Stimulated activated naive CD4-positive, alpha-beta T cell treated with Interleukin-2 at 50 U/mL for 16 hours (primary cell): ENCODE measurements at regions not wholly inside any gene's neighbourhood (a gene's known extent, or its start where the extent isn't known, plus 50 kb on each side); places are given as distances from the start of the nearest gene placed in this dataset.
"Not testable (repeated sequence)": the region's sequence is repeated elsewhere in the genome, so short reads cannot be mapped to it uniquely, and the experiment has no call there.

Experiments used
- DNase-seq: peaks from one replicate; lab custom pipeline; 2025; lab: John Stamatoyannopoulos, UW

DNA sequence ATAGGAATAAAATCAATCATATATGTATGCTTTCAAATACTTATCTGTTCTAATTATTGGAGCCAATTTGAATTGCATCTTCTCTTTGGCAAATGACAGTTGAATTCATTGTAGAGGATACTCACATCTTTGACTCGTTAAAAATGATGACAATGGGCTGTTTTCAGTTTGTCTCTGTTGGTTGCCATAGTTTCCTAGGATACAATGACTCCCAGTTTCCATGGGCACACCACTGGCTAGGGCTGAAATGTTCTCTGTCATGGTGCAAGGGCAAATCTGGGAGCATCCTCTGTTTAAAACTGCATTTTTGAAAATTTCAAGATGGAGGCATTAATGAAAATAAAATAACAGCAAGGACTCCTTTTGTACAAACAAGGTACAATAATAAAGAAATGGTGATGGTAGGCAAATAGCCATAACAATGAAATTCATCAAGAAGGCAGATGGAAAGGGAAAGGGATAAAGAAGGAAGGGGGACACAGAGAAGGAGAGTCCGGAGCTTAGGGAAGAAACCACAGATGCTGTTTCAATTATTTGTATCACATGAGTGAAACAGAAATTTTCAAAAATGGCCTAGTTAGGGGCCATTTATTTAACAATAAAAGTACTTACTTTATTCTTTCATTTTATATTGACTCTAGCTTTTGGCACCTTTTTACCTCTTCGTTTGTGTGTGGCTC, 378.8 kb upstream of the SEMA6A start:
- DNase-seq = no peak

DNA sequence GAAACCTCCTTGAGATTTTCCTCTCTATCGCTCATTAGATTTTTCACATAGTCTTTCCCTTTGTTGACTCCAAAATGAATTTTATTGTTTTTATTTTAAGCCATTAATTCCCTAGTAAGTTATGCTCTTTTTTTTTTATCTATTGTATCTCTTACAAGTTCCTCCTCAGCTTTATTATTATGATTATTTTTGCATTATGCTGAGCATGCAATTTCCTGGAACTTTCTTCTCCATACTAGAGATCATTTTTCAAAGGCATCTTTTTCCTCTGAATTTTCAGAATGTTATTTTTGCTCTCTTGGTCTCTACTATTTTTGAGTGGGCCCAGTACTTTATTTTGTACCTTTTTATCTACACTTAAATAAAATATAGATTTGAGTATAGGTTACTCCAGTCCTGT, 376.6 kb upstream of the SEMA6A start:
- no peak for DNase-seq

DNA sequence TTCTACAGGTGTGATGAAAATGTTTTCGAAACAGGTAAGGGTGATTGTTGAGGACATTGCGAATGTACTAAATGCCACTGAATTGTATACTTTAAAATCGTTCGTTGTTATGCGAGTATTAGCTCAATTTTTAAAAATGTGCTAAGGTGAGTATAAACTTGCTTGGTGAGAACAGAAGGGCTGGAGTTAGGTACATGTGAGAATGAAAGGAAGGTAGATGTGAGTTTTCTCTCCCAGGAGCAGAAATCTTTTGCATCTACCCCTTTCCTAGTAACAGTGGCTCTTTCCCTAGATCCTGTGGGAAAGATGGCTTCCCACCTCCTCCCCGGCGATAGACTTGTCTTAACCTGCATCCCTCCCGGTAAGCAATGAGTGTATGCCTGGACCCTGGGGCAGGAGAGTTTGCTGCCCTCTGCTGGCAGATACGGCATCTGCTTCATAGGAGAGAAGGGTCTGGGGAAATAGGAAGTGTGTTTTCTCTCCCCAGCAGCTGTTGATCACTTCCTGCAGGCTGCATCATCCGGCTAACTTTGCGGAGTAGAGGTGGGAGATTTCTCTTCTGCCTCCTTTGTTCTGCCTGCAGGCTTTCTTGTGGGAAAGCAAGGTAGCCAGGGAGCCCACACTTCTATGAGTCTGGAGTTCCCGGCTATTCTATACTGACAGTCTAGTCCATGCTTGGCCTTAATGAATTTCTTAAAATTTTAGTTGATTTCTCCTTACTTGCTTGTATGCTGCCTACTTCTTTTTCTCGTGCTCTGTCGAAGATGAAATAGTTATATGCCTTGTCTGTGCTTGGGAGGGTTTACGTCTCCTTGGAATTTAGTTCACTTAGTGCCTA, 373.3 kb upstream of the SEMA6A start:
- DNase-seq = peak; percentile 32

DNA sequence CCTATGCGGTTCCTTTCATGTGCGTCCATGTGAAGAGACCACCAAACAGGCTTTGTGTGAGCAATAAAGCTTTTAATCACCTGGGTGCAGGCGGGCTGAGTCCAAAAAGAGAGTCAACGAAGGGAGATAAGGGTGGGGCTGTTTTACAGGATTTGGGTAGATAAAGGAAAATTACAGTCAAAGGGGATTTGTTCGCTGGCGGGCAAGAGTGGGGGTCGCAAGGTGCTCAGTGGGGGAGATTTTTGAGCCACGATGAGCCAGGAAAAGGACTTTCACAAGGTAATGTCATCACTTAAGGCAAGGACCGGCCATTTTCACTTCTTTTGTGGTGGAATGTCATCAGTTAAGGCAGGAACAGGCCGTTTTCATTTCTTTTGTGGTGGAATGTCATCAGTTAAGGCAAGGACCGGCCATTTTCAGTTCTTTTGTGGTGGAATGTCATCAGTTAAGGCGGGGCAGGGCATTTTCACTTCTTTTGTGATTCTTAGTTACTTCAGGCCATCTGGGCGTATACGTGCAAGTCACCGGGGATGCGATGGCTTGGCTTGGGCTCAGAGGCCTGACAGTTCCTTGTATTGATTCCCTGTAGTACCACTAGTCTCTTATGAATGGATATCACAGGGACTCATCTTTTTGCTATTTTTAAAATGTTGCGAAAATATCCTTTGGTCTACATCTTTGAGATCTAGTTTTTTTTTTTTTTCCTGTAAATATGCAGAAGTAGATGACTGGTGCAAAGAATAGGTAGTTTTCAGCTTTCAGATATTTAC, 371.2 kb upstream of the SEMA6A start:
- DNase-seq = not testable (repeated sequence)

- no peak for DNase-seq
These were observed 369.6 kb upstream of the SEMA6A start for GRCh38 chr5:116944183-116944582.

GRCh38 chr5:116942622-116943021, 368.0 kb upstream of the SEMA6A start:
- no peak for DNase-seq

DNA sequence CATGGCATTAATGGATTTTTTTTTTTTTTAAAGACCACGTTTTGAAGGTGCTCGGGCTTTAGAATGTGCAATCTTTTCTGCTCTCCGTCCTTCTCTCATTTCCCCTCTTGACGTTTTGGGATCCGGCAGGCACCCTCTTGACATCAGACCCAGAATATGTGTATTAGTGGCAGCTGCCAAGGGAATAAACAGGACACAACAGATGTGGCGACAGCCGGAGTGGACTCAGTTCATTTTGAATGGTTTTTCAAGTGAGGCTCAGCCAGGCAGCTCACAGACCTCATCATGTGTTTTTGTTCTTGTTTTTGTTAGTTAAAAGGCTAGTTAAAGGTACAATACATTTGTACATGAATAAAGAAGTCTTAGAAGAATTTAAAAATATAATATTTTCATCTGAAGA, 365.0 kb upstream of the SEMA6A start:
- no peak for DNase-seq

DNA sequence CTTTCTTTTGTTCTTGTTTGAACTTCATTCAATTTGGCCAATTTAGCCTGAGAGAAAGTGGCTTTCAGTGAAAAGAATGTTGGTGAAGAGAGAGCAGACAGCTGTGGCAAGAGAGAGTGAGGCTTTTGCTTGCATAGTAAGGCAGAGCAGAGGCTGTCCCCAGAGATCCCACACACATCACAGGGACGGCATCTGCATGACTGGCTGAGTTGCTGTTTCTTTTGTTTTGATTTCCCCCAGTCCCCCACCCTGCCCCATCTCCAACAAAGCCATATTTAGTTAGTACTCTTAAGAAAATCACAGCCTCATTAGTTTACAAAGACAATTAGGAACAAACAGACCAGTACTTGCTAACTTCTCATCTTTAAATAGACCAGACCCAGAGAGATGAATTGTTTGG, 363.9 kb upstream of the SEMA6A start:
- no peak for DNase-seq

- DNase-seq = no peak
These were observed 361.0 kb upstream of the SEMA6A start for GRCh38 chr5:116935561-116936162.

DNA sequence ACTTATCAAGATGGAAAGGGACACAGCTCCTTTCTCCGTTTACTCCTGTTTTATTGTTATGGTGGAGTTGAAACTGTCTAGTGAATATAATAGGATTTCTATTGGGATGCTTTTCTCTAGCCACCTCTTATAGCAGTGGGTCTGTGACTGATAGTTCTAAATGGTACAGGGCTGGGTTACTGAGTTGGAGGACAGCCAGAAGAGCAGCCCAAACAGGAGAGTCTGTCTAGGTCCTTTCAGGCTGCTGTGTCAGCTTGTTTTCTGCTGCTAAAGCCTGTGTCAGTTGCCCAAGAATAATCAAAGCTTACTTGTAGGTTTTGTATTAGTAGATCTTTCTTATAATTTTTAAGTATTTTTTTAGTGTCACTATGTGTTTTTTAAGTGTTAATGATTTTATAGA, 356.0 kb upstream of the SEMA6A start:
- no peak for DNase-seq

DNA sequence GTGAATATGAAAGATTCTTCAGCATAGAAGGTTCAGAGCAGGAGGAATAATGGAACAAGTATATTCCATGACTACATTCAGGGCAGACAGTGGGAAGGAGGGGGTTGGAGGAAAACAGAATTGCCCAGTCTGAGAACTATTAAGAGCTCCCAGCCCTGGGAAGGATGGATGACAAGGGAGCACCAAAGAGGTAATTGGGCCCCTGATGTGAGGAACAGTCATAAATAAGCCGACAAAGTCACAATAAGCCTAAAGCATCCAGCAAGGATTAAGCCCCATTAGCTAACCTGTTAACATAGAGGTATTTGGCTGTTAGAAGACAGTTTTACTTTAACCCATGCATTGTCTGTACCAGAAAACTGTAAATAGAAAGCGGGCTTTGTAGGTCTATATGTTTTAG, 348.7 kb upstream of the SEMA6A start:
- no peak for DNase-seq

DNA sequence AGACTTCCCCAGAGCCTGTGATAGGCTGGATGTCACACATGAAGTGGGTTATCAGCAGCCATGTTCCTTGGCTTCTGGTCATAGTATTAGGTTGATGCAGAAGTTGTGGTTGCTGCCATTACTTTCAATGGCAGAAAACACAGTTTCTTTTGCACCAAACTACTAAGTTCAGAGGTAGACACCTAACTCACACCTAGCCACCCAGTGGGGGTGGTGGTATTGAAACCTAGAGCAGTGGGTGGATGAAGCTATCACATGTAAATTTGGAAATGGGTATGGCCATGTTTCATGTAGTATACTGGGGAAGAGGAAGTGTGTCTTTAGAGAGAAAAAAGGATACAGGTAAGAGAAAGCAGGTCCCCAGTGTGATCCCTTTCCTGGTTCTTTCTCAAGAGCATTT, 347.9 kb upstream of the SEMA6A start:
- DNase-seq = no peak

- DNase-seq = no peak
These were observed 340.4 kb upstream of the SEMA6A start for GRCh38 chr5:116914869-116915504.

GRCh38 chr5:116912221-116912620, 337.6 kb upstream of the SEMA6A start:
- DNase-seq = no peak

DNA sequence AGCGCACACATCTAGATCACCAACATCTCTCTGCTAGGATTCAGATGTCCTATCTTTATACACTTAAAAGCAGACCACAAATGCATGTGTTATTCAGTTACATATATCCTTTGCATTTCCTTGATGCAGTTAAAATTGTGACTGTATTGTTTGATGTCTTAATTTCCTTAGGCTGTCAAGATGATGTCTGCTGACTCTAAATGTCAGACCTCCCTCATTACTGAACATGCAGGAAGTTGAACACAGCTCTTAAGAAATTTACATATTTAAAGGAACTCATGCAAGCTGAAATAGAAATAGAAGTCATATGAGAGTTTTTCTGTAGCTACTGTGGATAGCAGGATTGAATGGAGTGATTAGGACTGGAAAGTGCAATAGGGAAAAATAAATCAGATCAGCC, 336.5 kb upstream of the SEMA6A start:
- DNase-seq = no peak

GRCh38 chr5:116908537-116908936, 333.9 kb upstream of the SEMA6A start:
- no peak for DNase-seq

DNA sequence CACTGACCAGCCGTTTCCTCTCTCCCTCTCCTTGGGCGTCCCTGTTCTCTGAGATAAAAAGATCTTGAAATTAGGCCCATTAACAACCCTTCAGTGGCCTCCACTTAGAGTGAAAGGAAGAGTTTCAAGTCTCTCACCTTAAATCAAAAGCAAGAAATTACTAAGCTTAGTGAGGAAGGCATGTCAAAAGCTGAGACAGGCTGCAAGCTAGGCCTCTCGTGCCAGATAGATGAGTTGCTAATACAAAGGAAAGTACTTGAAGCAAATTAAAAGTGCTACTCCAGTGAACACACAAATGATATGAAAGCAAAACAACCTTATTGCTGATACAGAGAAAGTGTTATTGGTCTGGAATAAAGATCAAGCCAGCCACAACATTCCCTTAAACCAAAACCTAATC, 331.3 kb upstream of the SEMA6A start:
- DNase-seq = no peak

GRCh38 chr5:116900793-116901192, 326.2 kb upstream of the SEMA6A start:
- no peak for DNase-seq

DNA sequence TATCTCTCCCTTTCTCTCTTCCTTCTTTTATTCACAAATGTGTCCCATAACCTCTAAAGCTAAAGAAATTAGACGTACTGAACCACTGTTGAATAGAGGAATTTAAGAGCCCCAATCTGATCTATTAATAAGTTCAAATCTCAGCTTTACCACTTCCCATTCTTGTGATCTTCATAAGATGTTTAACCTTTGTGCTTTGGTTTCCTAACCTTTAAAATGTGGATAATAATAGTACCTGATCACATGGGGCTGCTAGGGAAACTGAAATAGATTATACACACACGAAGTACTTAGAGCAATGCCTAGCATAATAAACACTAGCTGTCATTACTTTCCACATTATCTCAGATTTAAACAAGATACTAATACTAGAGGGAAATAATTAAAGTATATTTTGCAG, 324.3 kb upstream of the SEMA6A start:
- no peak for DNase-seq

DNA sequence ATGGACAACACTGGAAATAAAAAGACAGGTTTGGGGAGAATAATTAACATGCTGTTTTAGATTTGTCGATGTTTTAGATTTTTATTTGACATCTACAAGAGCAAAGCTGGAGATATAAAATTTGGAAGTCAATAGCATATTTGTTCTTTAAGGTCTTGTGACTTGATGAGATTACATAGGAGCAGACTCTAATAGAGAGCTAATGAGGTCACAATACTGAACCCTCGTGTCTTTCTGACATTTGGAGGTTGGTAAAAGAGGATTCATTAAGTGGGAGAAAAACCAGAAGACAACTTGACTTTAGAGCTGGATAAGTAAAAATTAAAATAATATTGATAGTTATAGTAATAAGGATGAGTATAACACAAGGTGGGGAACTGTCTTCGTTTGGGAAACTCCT, 322.7 kb upstream of the SEMA6A start:
- DNase-seq = no peak

DNA sequence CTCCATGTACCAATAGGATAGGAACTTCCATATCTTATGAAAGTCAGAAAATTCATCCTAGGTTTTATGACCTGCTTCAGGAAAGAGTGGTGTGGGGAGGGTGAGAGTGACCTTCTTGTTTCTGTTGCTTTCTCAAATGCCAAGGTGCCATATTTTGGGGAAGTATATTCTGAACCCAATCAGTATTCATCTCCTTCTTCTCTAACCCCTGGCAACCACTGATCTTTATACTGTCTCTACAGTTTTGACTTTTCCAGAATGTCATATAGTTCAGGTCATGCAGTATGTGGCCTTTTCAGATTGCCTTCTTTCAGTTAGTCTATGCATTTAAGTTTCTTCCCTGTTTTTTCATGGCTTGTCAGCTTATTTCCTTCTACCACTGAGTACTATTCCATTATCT, 321.4 kb upstream of the SEMA6A start:
- DNase-seq = no peak

GRCh38 chr5:116892993-116893392, 318.4 kb upstream of the SEMA6A start:
- DNase-seq = no peak
